ENCODE measurements at regions not wholly inside any gene's neighbourhood (a gene's known extent, or its start where the extent isn't known, plus 50 kb on each side); places are given as distances from the start of the nearest gene placed in this dataset.

- H3K4me3 ChIP-seq: no peak overlapping the region
- no peaks in the 10 kb centered on the region for H3K9me3 ChIP-seq
- H3K36me3 ChIP-seq: no peaks in the 10 kb centered on the region
- intact Hi-C loops (cut with DNase I; ENCODE audit: low total_unique reads): no loop called here
- peaks cover 0 to 4% of the 10 kb centered on the region in 2 donors for H3K27me3 ChIP-seq
- no peak overlapping the region for H3K27ac ChIP-seq
- peaks cover 0 to 5% (median under 1%) of the 10 kb centered on the region in 4 donors for H3K4me1 ChIP-seq
- DNase-seq: no peak
- TF ChIP-seq CTCF (IDR thresholded peaks at IDR 0.05): no peak
Measured at GRCh38 chr1:47692196-47692595, 254.4 kb downstream of the FOXD2 start.

GRCh38 chr1:47693115-47693514 is 255.3 kb downstream of the FOXD2 start:
- Histone ChIP-seq H3K27ac (no peak overlapping the region), H3K27me3 (peaks cover 0 to 4% of the 10 kb centered on the region in 2 donors), H3K4me1 (no peaks in the 10 kb centered on the region), H3K4me3 (no peak overlapping the region), H3K9me3 (no peaks in the 10 kb centered on the region), H3K36me3 (no peaks in the 10 kb centered on the region)
- DNase-seq: no peak
- intact Hi-C loops (cut with DNase I; ENCODE audit: low total_unique reads): no loop called here
- no peak for TF ChIP-seq CTCF (IDR thresholded peaks at IDR 0.05)

GRCh38 chr1:47694011-47694890 is 256.4 kb downstream of the FOXD2 start:
- DNase-seq: peak in 1 of 2 donors; percentile 10
- TF ChIP-seq CTCF (IDR thresholded peaks at IDR 0.05): no peak
- H3K9me3 ChIP-seq: no peaks in the 10 kb centered on the region
- intact Hi-C loops (cut with DNase I; ENCODE audit: low total_unique reads): no loop called here
- no peak overlapping the region for H3K4me3 ChIP-seq
- H3K27ac ChIP-seq: no peak overlapping the region
- H3K27me3 ChIP-seq: peaks cover 0 to 4% of the 10 kb centered on the region in 2 donors
- H3K36me3 ChIP-seq: no peaks in the 10 kb centered on the region
- no peaks in the 10 kb centered on the region for H3K4me1 ChIP-seq

- Histone ChIP-seq H3K36me3 (no peaks in the 10 kb centered on the region), H3K27me3 (peaks cover 0 to 4% of the 10 kb centered on the region in 2 donors), H3K4me3 (no peak overlapping the region), H3K27ac (no peak overlapping the region), H3K9me3 (no peaks in the 10 kb centered on the region), H3K4me1 (no peaks in the 10 kb centered on the region)
- TF ChIP-seq CTCF (IDR thresholded peaks at IDR 0.05): no peak
- DNase-seq: no peak
- intact Hi-C loops (cut with DNase I; ENCODE audit: low total_unique reads): no loop called here
Measured at GRCh38 chr1:47696404-47696736, 258.5 kb downstream of the FOXD2 start.

- intact Hi-C loops (cut with DNase I; ENCODE audit: low total_unique reads): no loop called here
- Histone ChIP-seq H3K27ac (no peak overlapping the region), H3K9me3 (no peaks in the 10 kb centered on the region), H3K4me3 (no peak overlapping the region), H3K36me3 (no peaks in the 10 kb centered on the region), H3K27me3 (peaks cover 0 to 4% of the 10 kb centered on the region in 2 donors), H3K4me1 (no peaks in the 10 kb centered on the region)
- TF ChIP-seq CTCF (IDR thresholded peaks at IDR 0.05): no peak
- peak in 1 of 2 donors; percentile 11 for DNase-seq
Measured at GRCh38 chr1:47696737-47697441, 259.0 kb downstream of the FOXD2 start.
